Mucosa of descending colon (tissue), 3 donors: ENCODE measurements at regions not wholly inside any gene's neighbourhood (a gene's known extent, or its start where the extent isn't known, plus 50 kb on each side); places are given as distances from the start of the nearest gene placed in this dataset.
A peak's percentile ranks its signal among the peaks of the same experiment; 100 is the strongest.

Experiments
- ATAC-seq: fragments of 200-7000 bp; cut with Tn5 transposase; one replicate; pipeline ENCODE4 v1.9.1; 2020; ENCODE audit warnings: mild to moderate bottlenecking, moderate library complexity
- DNase-seq, 3 donors: peaks; one replicate each; pipeline ENCODE4 v3.0.0-alpha.2; 2020
- H3K36me3 ChIP-seq: fragments of 200-600 bp; one replicate; pipeline ENCODE4 v1.8.0; 2021; ENCODE audit warnings: low read depth, mild to moderate bottlenecking
- H3K4me1 ChIP-seq: fragments of 200-600 bp; one replicate; pipeline ENCODE4 v1.8.0; 2021; ENCODE audit warnings: low read depth, mild to moderate bottlenecking
- H3K4me3 ChIP-seq: fragments of 200-600 bp; one replicate; pipeline ENCODE4 v1.8.0; 2021; ENCODE audit warnings: mild to moderate bottlenecking
- H3K9me3 ChIP-seq: fragments of 200-600 bp; one replicate; pipeline ENCODE4 v1.8.0; 2021; ENCODE audit warnings: mild to moderate bottlenecking
- intact Hi-C, 2 donors: fragments of 100-400 bp; cut with DNase I in 1 of 2; cut with micrococcal nuclease in 1 of 2; formaldehyde crosslinking; loops; one replicate each; pipeline versions ENCODE4 v1.11.0 to v1.11.1; 2022; cut with DNase I, micrococcal nuclease
- TF ChIP-seq, protein P1 (sequence below): fragments of 200-600 bp; IDR thresholded peaks from one replicate; pipeline ENCODE4 v1.8.0; 2022; ENCODE audit warnings: antibody characterized with exemption, mild to moderate bottlenecking
- donor health status: DM: no; HTN: no; CAD: no; lungs with moderate emphysema.
- donor health status: DM: no; HTN: no; CAD: no.
- donor health status: DM: no; HTN: yes; CAD: no.

DNA sequence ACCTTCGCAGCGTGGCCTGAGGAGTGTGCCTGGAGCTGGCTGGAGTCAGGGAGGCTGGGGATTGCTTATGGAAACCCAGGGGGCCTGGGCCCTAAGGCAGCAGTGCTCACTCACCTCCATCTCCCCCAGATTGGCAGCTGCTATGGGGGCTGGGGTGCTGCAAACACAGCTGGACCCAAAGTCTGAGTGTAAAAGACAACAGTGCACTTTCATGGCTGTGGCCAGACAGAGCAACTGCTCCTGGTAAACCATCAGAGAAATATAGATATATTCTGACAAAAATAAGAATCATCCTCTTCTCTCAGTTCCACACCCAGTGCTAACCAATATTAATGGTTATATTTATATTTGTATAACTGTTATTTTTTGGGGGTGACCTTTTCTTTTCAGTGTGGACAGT lies 123.9 kb downstream of the TENT4A start:
- intact Hi-C loops, result no loop called here
- TF ChIP-seq, protein P1, sequence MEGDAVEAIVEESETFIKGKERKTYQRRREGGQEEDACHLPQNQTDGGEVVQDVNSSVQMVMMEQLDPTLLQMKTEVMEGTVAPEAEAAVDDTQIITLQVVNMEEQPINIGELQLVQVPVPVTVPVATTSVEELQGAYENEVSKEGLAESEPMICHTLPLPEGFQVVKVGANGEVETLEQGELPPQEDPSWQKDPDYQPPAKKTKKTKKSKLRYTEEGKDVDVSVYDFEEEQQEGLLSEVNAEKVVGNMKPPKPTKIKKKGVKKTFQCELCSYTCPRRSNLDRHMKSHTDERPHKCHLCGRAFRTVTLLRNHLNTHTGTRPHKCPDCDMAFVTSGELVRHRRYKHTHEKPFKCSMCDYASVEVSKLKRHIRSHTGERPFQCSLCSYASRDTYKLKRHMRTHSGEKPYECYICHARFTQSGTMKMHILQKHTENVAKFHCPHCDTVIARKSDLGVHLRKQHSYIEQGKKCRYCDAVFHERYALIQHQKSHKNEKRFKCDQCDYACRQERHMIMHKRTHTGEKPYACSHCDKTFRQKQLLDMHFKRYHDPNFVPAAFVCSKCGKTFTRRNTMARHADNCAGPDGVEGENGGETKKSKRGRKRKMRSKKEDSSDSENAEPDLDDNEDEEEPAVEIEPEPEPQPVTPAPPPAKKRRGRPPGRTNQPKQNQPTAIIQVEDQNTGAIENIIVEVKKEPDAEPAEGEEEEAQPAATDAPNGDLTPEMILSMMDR, result no peak
- ATAC-seq, result no peak

DNA sequence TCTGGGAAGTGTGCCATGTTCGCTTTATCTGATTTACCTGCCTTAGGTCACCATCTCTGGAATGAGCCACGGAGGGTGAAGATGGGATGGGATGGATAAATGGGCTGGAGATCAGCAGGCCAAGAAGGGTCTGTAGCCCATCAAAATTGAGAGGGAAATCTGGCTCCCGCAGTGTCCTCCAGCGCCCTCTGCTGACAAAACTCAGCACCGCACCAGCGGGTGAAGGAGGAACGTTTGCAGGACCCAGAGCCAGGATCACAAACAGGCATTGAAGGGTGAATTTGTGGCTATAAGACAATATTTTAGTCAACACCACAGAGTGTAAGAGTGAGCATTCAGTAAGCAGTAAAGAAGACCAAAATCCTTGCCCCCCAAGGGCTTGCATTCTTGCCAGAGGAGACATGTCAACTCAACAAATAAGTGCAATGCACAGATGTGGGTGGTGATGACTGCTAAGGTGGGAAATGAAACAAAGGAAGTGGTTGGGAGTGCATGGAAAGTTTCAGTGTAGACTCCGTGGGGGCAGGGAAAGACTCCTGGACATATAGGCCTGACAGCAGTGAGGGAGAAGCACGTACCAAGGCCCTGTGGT lies 124.4 kb downstream of the TENT4A start:
- TF ChIP-seq, protein P1, result peak; percentile 33

More for the DNA sequence above, 123.9 kb downstream of the TENT4A start:
- Histone ChIP-seq H3K9me3 (no peaks in the 10 kb centered on the region), H3K4me3 (no peak overlapping the region), H3K4me1 (peaks cover 4% of the 10 kb centered on the region), H3K36me3 (no peaks in the 10 kb centered on the region)
- no peak for DNase-seq

DNA sequence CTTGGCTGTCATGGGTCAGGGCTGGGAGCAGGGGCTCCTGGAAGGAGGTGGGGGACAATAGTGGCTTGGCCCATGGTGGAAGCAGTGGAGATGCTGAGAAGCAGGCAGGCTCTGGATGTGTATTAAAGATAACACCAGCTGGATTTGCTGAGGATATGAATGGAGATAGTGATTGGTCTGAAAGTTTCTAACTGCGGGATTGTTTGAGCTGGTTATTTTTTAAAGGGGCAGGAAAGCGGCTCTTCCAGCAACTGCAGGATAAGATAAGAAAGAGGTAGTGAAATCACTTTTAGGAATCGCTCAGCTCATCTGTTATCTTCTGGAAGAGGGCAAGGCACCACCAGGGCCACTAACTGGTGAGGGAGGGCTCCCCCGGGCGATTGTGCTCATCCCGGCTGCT lies 125.5 kb downstream of the TENT4A start:
- no peaks in the 10 kb centered on the region for H3K4me1 ChIP-seq
- ATAC-seq (no peak), DNase-seq (no peak)
- H3K36me3 ChIP-seq, result no peaks in the 10 kb centered on the region
- no peak overlapping the region for H3K4me3 ChIP-seq
- H3K9me3 ChIP-seq, result no peaks in the 10 kb centered on the region
- intact Hi-C loops, result no loop called here
- TF ChIP-seq, protein P1, result no peak

More for the DNA sequence above, 124.4 kb downstream of the TENT4A start:
- Histone ChIP-seq H3K4me1 (no peaks in the 10 kb centered on the region), H3K4me3 (no peak overlapping the region), H3K9me3 (no peaks in the 10 kb centered on the region), H3K36me3 (no peaks in the 10 kb centered on the region)
- DNase-seq (peak in 2 of 3 donors; percentile 52 to 60), ATAC-seq (peak; percentile 47)
- intact Hi-C loops, result no loop called here

DNA sequence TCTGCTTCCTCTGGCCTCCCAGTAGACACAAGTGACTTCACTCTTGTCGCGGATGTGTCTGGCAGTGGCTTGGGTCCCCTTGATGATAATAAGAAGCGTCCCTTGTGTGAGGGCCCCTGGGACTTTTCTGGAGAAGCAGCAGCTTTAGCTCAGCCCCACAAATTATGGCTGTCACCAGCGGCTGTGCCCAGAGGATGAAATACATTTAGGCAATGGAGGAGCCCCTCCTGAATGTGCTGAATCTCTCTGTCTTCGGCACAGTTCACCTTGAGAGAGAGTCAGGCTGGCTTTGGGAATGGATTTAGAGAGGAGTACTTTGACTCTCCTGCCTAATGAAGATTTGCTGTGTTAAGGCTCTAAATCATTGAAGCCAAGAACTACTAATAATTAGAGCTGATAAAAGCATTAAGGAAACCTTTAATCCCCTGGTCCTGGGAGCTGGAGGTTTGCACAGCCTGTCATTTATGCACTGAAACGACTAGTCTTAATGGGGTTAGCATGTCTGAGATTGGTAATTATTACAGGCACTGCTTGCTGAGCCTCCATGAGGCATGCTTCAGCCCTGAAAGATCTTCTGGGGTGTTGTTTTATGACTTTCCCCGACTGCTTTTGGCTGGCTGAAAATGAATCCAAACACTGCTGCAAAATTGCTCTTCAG lies 127.0 kb downstream of the TENT4A start:
- TF ChIP-seq, protein P1, result no peak
- Histone ChIP-seq H3K4me3 (no peak overlapping the region), H3K4me1 (no peaks in the 10 kb centered on the region), H3K36me3 (no peaks in the 10 kb centered on the region), H3K9me3 (no peaks in the 10 kb centered on the region)
- no peak for DNase-seq
- intact Hi-C loops, result no loop called here
- no peak for ATAC-seq

DNA sequence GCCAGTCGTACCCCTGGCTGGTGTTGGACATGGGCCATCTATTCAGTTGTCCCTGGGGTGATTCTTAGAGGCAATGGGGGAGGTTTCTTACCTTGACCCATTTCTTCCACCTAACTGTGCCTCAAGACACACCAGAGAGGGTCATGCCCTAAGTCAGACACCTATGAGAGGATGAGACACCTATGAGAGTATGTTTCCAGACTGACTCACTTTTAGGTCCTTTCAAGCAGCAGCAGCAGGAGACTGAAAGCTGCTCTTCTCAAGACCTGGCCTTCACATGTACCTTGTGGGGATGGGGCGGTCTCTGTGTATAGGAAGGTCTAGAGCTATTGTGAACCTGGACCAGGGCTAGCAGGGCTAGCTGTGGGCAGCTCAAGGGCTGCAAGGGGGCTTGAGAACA lies 130.1 kb downstream of the TENT4A start:
- intact Hi-C loops, result no loop called here
- Histone ChIP-seq H3K4me1 (no peaks in the 10 kb centered on the region), H3K36me3 (no peaks in the 10 kb centered on the region), H3K4me3 (no peak overlapping the region), H3K9me3 (no peaks in the 10 kb centered on the region)
- TF ChIP-seq, protein P1, result no peak
- ATAC-seq (no peak), DNase-seq (no peak)
